Gastroesophageal sphincter (tissue), 3 donors: ENCODE measurements at regions not wholly inside any gene's neighbourhood (a gene's known extent, or its start where the extent isn't known, plus 50 kb on each side); places are given as distances from the start of the nearest gene placed in this dataset.
"Not testable (repeated sequence)": the region's sequence is repeated elsewhere in the genome, so short reads cannot be mapped to it uniquely, and the experiment has no call there.

Experiments used
- CTCF ChIP-seq, 4 experiments: fragments of 200-600 bp in 2 of 4; fragments of 450-650 bp in 2 of 4; sonication (generic) in 1 of 4; IDR thresholded peaks; one replicate each; pipeline ENCODE4 v1.5.1; 2017 to 2019; ENCODE audit warnings: antibody characterized with exemption in 4 of 4, mild to moderate bottlenecking in 2 of 4, moderate library complexity in 2 of 4
- POLR2A ChIP-seq, 2 donors: fragments of 450-650 bp; IDR thresholded peaks; one replicate each; pipeline ENCODE4 v1.6.1; 2017; ENCODE audit warnings: antibody characterized with exemption in 2 of 2, mild to moderate bottlenecking in 2 of 2, moderate library complexity in 1 of 2
- POLR2AphosphoS5 ChIP-seq: sonication (generic); formaldehyde crosslinking; IDR thresholded peaks from one replicate; pipeline ENCODE4 v1.6.1; 2017; ENCODE audit warnings: antibody characterized with exemption

- not testable (repeated sequence) for TF ChIP-seq CTCF (IDR thresholded peaks at IDR 0.05); POLR2A (IDR thresholded peaks at IDR 0.05); POLR2AphosphoS5
These were observed 549.4 kb downstream of the TRAM1L1 start for GRCh38 chr4:116536024-116536423.
